ENCODE measurements at regions not wholly inside any gene's neighbourhood (a gene's known extent, or its start where the extent isn't known, plus 50 kb on each side); places are given as distances from the start of the nearest gene placed in this dataset.

- Histone ChIP-seq H3K36me3 (ENCODE audit: control insufficient read depth, insufficient read depth, low read length) (no peaks in the 10 kb centered on the region), H3K27me3 (ENCODE audit: control insufficient read depth, insufficient read depth, low read length) (no peaks in the 10 kb centered on the region; the same call in none of the 2 replicates), H3K4me3 (ENCODE audit: low read depth, low read length) (no peak overlapping the region)
- no peak for DNase-seq (ENCODE audit: low read depth)
- ChIA-PET CTCF (interaction anchor here (0.5 to 1.2 kb wide), 8 partner anchors 9 to 1156 kb away, joined by 3 to 4 read pairs (median 3); no protein-coding TSS in a partner anchor), POLR2A (no interaction called here)
- TF ChIP-seq CTCF (IDR thresholded peaks at IDR 0.05; ENCODE audit: insufficient read depth, low read depth, low read length), result no peak
Measured at GRCh38 chr15:99511866-99512661, 53.7 kb upstream of the MEF2A start.

- Histone ChIP-seq H3K27me3 (ENCODE audit: control insufficient read depth, insufficient read depth, low read length) (no peaks in the 10 kb centered on the region; the same call in none of the 2 replicates), H3K36me3 (ENCODE audit: control insufficient read depth, insufficient read depth, low read length) (no peaks in the 10 kb centered on the region), H3K4me3 (ENCODE audit: low read depth, low read length) (no peak overlapping the region)
- no peak for DNase-seq (ENCODE audit: low read depth)
- TF ChIP-seq CTCF (IDR thresholded peaks at IDR 0.05; ENCODE audit: insufficient read depth, low read depth, low read length), result no peak
- POLR2A ChIA-PET, result no interaction called here
- CTCF ChIA-PET, result interaction anchor here (1.5 kb wide), 1 partner anchor 190 kb away, joined by 6 read pairs; no protein-coding TSS in a partner anchor
Measured at GRCh38 chr15:99514306-99514705, 51.5 kb upstream of the MEF2A start.

All from BJ (cell line).